ENCODE measurements at regions not wholly inside any gene's neighbourhood (a gene's known extent, or its start where the extent isn't known, plus 50 kb on each side); places are given as distances from the start of the nearest gene placed in this dataset.

DNA sequence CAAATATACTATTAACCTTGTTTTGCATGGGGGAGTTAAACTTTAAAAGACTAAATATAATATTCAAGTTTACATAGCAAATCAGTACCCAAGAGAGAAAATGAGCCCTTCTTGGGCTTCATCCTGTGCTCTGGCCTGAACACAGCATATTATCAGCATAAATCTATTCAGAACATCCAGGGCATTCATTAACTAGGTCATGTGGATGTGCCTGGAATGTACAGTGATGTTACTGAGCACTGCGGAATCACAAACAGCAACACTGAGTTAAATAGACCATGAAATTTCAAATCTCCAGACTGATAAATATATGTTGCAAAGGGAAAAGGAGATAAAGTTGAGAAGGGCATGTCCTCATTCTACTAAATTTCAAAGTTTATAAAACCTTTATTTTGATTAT is 426.4 kb downstream of the AASDHPPT start:
- TF ChIP-seq CTCF (IDR thresholded peaks at IDR 0.05; ENCODE audit: low read depth, low read length, missing input control): no peak
- TF ChIP-seq YY1 (IDR thresholded peaks at IDR 0.05): no peak
- TF ChIP-seq, protein P1, sequence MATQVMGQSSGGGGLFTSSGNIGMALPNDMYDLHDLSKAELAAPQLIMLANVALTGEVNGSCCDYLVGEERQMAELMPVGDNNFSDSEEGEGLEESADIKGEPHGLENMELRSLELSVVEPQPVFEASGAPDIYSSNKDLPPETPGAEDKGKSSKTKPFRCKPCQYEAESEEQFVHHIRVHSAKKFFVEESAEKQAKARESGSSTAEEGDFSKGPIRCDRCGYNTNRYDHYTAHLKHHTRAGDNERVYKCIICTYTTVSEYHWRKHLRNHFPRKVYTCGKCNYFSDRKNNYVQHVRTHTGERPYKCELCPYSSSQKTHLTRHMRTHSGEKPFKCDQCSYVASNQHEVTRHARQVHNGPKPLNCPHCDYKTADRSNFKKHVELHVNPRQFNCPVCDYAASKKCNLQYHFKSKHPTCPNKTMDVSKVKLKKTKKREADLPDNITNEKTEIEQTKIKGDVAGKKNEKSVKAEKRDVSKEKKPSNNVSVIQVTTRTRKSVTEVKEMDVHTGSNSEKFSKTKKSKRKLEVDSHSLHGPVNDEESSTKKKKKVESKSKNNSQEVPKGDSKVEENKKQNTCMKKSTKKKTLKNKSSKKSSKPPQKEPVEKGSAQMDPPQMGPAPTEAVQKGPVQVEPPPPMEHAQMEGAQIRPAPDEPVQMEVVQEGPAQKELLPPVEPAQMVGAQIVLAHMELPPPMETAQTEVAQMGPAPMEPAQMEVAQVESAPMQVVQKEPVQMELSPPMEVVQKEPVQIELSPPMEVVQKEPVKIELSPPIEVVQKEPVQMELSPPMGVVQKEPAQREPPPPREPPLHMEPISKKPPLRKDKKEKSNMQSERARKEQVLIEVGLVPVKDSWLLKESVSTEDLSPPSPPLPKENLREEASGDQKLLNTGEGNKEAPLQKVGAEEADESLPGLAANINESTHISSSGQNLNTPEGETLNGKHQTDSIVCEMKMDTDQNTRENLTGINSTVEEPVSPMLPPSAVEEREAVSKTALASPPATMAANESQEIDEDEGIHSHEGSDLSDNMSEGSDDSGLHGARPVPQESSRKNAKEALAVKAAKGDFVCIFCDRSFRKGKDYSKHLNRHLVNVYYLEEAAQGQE (IDR thresholded peaks at IDR 0.05): no peak
- TF ChIP-seq EGR1 (IDR thresholded peaks at IDR 0.05; ENCODE audit: low read depth in 2 of 2): no peak
